GM12878 (cell line): ENCODE measurements at regions not wholly inside any gene's neighbourhood (a gene's known extent, or its start where the extent isn't known, plus 50 kb on each side); places are given as distances from the start of the nearest gene placed in this dataset.

ENCODE experiments used
- ATAC-seq: fragments of 200-7000 bp; cut with Tn5 transposase; 3 replicates; pipeline ENCODE4 v1.9.1; 2020; ENCODE audit warnings: mild to moderate bottlenecking, moderate library complexity
- BruUV-seq: library from RNA; stranded (reverse); fragments of 400-500 nt; replicated peaks from 2 replicates; lab custom pipeline; 2021; lab: Mats Ljungman, UMichigan
- CTCF ChIA-PET: fragments of 300-600 bp; sonication (Branson Sonifier 250); formaldehyde crosslinking; extraction: SDS; loops from one replicate; lab custom pipeline; 2021; ENCODE audit warnings: inconsistent platforms; lab: Yijun Ruan, JAX
- POLR2A ChIA-PET: fragments of 350-600 bp; formaldehyde crosslinking; extraction: SDS; loops from one replicate; lab custom pipeline; 2021; ENCODE audit warnings: inconsistent platforms; lab: Charles Lee
- RAD21 ChIA-PET: fragments of 300-600 bp; sonication (Branson Sonifier 250); formaldehyde crosslinking; loops from one replicate; lab custom pipeline; 2023; ENCODE audit warnings: antibody characterized with exemption; ENCODE audit not compliant: unreplicated experiment; lab: Charles Lee
- SMC1A ChIA-PET: fragments of 300-600 bp; sonication (Branson Sonifier 250); formaldehyde crosslinking; loops from one replicate; lab custom pipeline; 2023; ENCODE audit not compliant: unreplicated experiment, uncharacterized antibody; lab: Charles Lee
- DNase-seq: peaks from one replicate; pipeline ENCODE4 v3.0.0-alpha.2; 2011; ENCODE audit warnings: low read depth, low spot score
- FAIRE-seq: peaks from 3 replicates; lab custom pipeline; 2011; peaks lifted over from hg19 to GRCh38; lab: Jason Lieb, UNC
- H2AFZ ChIP-seq: 2 replicates; pipeline ENCODE4 v1.6.0; 2011; ENCODE audit warnings: low read depth, low read length, control low read depth; ENCODE audit not compliant: control insufficient read depth
- H3K27ac ChIP-seq: 2 replicates; pipeline ENCODE4 v1.5.1; 2011; ENCODE audit warnings: control low read depth; ENCODE audit not compliant: control insufficient read depth, insufficient read depth
- H3K27me3 ChIP-seq, 2 experiments: replicated peaks in 1 of 2; 2 replicates each; pipeline versions ENCODE4 v1.6.0 to v1.6.1; 2011; ENCODE audit warnings: low read length in 1 of 2; ENCODE audit not compliant: control insufficient read depth in 2 of 2, insufficient read depth in 2 of 2
- H3K36me3 ChIP-seq, 2 experiments: 2 replicates each; pipeline ENCODE4 v1.5.1; 2011; ENCODE audit warnings: low read length in 1 of 2; ENCODE audit not compliant: control insufficient read depth in 2 of 2, insufficient read depth in 2 of 2
- H3K4me1 ChIP-seq: 2 replicates; pipeline ENCODE4 v1.6.1; 2011; ENCODE audit warnings: mild to moderate bottlenecking, low read length, moderate library complexity, mixed read lengths; ENCODE audit not compliant: control insufficient read depth, insufficient read depth
- H3K4me2 ChIP-seq: 2 replicates; pipeline ENCODE4 v1.6.0; 2011; ENCODE audit warnings: control low read depth; ENCODE audit not compliant: control insufficient read depth, insufficient read depth
- H3K4me3 ChIP-seq: fragments of 200-600 bp; sonication (generic); 2 replicates; pipeline ENCODE4 v1.5.1; 2016
- H3K79me2 ChIP-seq: 2 replicates; pipeline ENCODE4 v1.6.0; 2011; ENCODE audit warnings: low read length; ENCODE audit not compliant: control insufficient read depth, insufficient read depth
- H3K9ac ChIP-seq: 2 replicates; pipeline ENCODE4 v1.8.0; 2011; ENCODE audit warnings: low read length, control low read depth, mixed read lengths; ENCODE audit not compliant: control insufficient read depth, insufficient read depth
- H3K9me3 ChIP-seq: replicated peaks from 3 replicates; pipeline ENCODE4 v1.5.1; 2011; ENCODE audit warnings: mild to moderate bottlenecking, low read length; ENCODE audit not compliant: control insufficient read depth, insufficient read depth
- H4K20me1 ChIP-seq: 2 replicates; pipeline ENCODE4 v1.6.0; 2011; ENCODE audit not compliant: control insufficient read depth, insufficient read depth
- ATF2 ChIP-seq: IDR thresholded peaks from 2 replicates; pipeline ENCODE4 v1.6.1; 2012; ENCODE audit warnings: low read length, inconsistent platforms
- BHLHE40 ChIP-seq, 2 experiments: fragments of 450-650 bp in 1 of 2; IDR thresholded peaks; 2 replicates each; pipeline ENCODE4 v1.6.1; 2011 to 2017; ENCODE audit warnings: low read depth in 2 of 2, borderline replicate concordance in 1 of 2, improper control_type of control experiment in 1 of 2, low read length in 1 of 2, mild to moderate bottlenecking in 1 of 2
- CEBPZ ChIP-seq: fragments of 150-350 bp; IDR thresholded peaks from 2 replicates; pipeline ENCODE4 v1.6.1; 2016; ENCODE audit warnings: low read depth, low read length
- CREM ChIP-seq: IDR thresholded peaks from 2 replicates; pipeline ENCODE4 v1.6.1; 2014; ENCODE audit warnings: antibody characterized with exemption, low read depth
- HDAC2 ChIP-seq: fragments of 200-600 bp; sonication (generic); IDR thresholded peaks from 2 replicates; pipeline ENCODE4 v1.6.1; 2017
- IKZF2 ChIP-seq, 2 experiments: fragments of 450-650 bp; IDR thresholded peaks; 2 replicates each; pipeline ENCODE4 v1.6.1; 2017; ENCODE audit warnings: mild to moderate bottlenecking in 2 of 2, moderate library complexity in 2 of 2
- MTA2 ChIP-seq: fragments of 450-650 bp; IDR thresholded peaks from 2 replicates; pipeline ENCODE4 v1.6.1; 2016; ENCODE audit warnings: low read depth, mild to moderate bottlenecking, moderate library complexity
- RELA ChIP-seq: fragments of 450-650 bp; IDR thresholded peaks from 2 replicates; pipeline ENCODE4 v1.8.0; 2014; ENCODE audit warnings: borderline replicate concordance; ENCODE audit not compliant: partially characterized antibody
- REST ChIP-seq: IDR thresholded peaks from 2 replicates; pipeline ENCODE4 v1.6.1; 2012; ENCODE audit warnings: mild to moderate bottlenecking, low read depth, low read length
- SMAD5 ChIP-seq: IDR thresholded peaks from 2 replicates; pipeline ENCODE4 v1.6.1; 2016; ENCODE audit warnings: antibody characterized with exemption, low read depth
- ZBTB11 ChIP-seq: fragments of 450-650 bp; formaldehyde crosslinking; IDR thresholded peaks from 2 replicates; pipeline ENCODE4 v1.5.0; 2022; ENCODE audit warnings: mild to moderate bottlenecking, missing genetic modification characterization
- WGBS: methylation state at CpG from one replicate; pipeline ENCODE4 v1.1.6; 2016; ENCODE audit warnings: low lambda C conversion rate; ENCODE audit not compliant: insufficient replicate concordance, insufficient coverage; ENCODE audit errors: missing lambda C conversion rate; 5-methylcytosine and 5-hydroxymethylcytosine counted together
- in situ Hi-C: fragments of 300-500 bp; cut with MboI; formaldehyde crosslinking; loops from 9 replicates; pipeline ENCODE4 v1.14.3; 2018; ENCODE audit warnings: mixed read lengths
- intact Hi-C: fragments of 100-400 bp; cut with micrococcal nuclease; formaldehyde crosslinking; loops from one replicate; pipeline ENCODE4 v1.14.2; 2022; ENCODE audit not compliant: unreplicated experiment

- BruUV-seq: no TSS peak
- POLR2A ChIA-PET: interaction anchor here (0.6 kb wide), 1 partner anchor 191 kb away, joined by 5 read pairs; no protein-coding TSS in a partner anchor
- no peak for TF ChIP-seq CEBPZ
- no peak for TF ChIP-seq CREM
- TF ChIP-seq HDAC2: no peak
- TF ChIP-seq ZBTB11 (CRISPR knock-in tag): no peak
- no peak for TF ChIP-seq IKZF2 (IDR thresholded peaks at IDR 0.05)
- no peak for TF ChIP-seq BHLHE40 (IDR thresholded peaks at IDR 0.05; ENCODE audit: borderline replicate concordance in 1 of 2, low read depth in 2 of 2, low read length in 1 of 2)
- TF ChIP-seq REST: no peak
- no peak for TF ChIP-seq ATF2
- no peak for TF ChIP-seq SMAD5
- TF ChIP-seq RELA: no peak
- no peak for TF ChIP-seq MTA2
Measured at GRCh38 chr10:33674491-33674890, 340.0 kb upstream of the NRP1 start.

More at GRCh38 chr10:33674491-33674890, 340.0 kb upstream of the NRP1 start:
- Histone ChIP-seq H3K36me3 (no peaks in the 10 kb centered on the region), H3K4me1 (no peaks in the 10 kb centered on the region), H3K27ac (no peak overlapping the region), H4K20me1 (no peaks in the 10 kb centered on the region), H3K9ac (no peak overlapping the region), H3K4me3 (no peak overlapping the region), H3K27me3 (no peaks in the 10 kb centered on the region), H3K9me3 (no peaks in the 10 kb centered on the region), H3K4me2 (no peak overlapping the region), H2AFZ (no peak overlapping the region), H3K79me2 (no peaks in the 10 kb centered on the region)
- ATAC-seq (no peak), DNase-seq (no peak), FAIRE-seq (no peak)
- intact Hi-C loops: no loop called here
- RAD21 ChIA-PET: interaction anchor here (0.9 kb wide), 1 partner anchor 72 kb away, joined by 3 read pairs; no protein-coding TSS in a partner anchor
- CTCF ChIA-PET: interaction anchor here (0.7 kb wide), 1 partner anchor 66 kb away, joined by 3 read pairs; no protein-coding TSS in a partner anchor
- WGBS: 27% methylated on average over 2 of the region's 2 CpGs
- in situ Hi-C loops: no loop called here
- SMC1A ChIA-PET: interaction anchor here (0.7 to 1.1 kb wide), 3 partner anchors 20 to 61 kb away, joined by 3 to 4 read pairs (median 3); no protein-coding TSS in a partner anchor
